Cardiac septum (tissue), 1 donor: ENCODE measurements at regions not wholly inside any gene's neighbourhood (a gene's known extent, or its start where the extent isn't known, plus 50 kb on each side); places are given as distances from the start of the nearest gene placed in this dataset.
"Not testable (repeated sequence)": the region's sequence is repeated elsewhere in the genome, so short reads cannot be mapped to it uniquely, and the experiment has no call there.

ENCODE experiments used
- DNase-seq: peaks from one replicate; pipeline ENCODE4 v3.0.0-alpha.2; 2020; ENCODE audit warnings: low spot score
- intact Hi-C: fragments of 100-400 bp; cut with DNase I; formaldehyde crosslinking; loops from one replicate; pipeline ENCODE4 v1.14.0; 2022
- donor health status: DM: no; HTN: no; CAD: no.

DNA sequence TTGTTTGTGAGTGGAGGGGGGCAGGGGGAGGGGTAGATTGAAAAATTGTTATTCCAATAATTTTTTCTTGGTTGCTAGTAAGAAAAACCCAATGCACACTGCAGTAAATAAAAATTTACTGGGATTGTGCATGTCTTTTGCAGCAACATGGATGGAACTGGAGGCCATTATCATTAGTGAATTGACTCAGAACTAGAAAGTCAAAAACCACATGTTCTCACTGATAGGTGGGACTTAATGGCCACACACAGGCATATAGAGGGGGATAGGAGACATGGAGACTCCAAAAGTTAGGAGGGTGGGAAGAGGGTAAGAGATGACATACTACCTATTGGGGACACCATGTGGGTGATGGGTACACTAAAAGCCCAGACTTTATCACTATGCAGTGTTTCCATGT is 67.2 kb downstream of the BUB3 start:
- DNase-seq: no peak
- intact Hi-C loops: no loop called here

DNA sequence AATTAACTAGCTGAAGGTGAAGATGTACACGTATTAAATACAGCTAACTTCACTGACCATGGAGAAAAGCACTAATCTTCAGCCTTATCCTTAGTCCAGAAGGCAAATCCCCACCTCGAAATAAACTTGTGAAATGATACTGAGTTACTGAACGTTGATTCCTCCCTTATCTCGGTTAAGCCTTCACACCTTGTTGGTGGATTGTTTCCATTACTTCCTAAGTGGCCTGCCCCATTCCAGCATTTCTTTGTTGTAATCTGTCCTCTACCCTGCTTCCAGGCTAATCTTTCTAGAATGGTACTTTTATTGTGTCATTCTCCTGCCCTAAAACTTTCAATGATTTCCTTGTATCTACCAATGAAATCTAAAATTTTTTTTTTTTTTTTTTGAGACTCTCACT is 68.6 kb downstream of the BUB3 start:
- intact Hi-C loops: no loop called here
- DNase-seq: no peak

DNA sequence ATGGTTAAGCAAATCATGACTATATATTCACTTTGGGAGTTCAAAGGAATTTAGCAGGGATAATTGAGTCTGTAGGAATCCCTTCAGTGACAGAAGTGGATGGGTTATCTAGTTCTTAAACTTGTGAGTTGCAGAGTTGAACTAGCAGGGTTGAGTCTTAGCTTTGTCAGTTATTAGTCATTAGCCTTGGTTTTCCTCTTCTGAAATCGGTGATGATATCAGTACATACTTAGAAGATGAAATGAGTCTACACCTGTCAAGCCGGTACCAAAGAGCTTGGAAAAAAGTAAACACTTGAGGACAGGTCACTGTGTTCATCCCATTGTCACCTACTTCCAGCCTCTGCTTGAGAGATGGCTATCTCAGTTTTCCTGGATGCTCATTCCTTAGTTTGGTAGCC is 73.5 kb downstream of the BUB3 start:
- no peak for DNase-seq

DNA sequence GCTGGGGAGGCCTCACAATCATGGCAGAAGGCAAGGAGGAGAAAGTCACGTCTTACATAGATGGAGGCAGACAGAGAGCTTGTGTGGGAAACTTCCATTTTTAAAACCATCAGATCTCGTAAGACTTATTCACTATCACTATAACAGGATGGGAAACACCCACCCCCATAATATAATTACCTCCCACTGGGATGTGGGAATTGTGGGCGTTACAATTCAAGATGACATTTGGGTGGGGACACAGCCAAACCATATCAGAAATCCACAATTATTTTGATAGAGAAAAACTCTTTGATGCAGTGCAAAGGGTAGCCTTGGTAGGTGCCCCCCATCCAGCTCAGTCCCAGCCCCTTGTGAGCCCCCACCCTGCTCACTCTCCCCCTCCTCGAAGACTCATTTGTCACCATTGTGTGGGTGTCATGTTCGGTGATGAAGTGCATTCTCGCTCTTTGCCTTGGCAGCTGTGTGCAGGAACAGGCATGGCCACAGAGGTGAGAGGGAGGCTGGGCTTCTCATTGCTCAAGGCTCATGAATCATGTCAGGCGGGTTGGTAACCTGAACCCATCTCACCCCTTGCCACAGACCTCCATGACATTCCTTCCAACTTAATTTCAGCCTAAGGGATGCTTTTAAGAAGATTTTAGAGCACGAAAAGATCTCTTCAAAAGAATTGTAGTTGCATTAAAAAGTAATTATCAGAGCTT is 75.9 kb downstream of the BUB3 start:
- intact Hi-C loops: no loop called here
- DNase-seq: no peak

More for the DNA sequence above, 73.5 kb downstream of the BUB3 start:
- intact Hi-C loops: no loop called here

DNA sequence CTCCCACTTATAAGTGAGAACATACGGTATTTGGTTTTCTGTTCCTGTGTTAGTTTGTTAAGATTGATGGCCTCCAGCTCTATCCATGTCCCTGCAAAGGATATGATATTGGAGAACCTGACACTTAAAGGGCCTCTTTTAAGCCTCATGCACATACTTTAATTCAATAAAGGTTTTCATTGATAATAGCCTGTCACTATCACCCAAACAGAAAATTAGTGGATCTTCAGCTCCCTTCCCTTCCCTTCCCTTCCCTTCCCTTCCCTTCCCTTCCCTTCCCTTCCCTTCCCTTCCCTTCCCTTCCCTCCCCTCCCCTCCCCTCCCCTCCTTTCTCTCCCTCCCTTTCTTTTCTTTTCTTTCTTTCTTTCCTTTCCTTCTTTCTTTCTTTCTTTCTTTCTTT is 78.7 kb downstream of the BUB3 start:
- intact Hi-C loops: not testable (repeated sequence)

DNA sequence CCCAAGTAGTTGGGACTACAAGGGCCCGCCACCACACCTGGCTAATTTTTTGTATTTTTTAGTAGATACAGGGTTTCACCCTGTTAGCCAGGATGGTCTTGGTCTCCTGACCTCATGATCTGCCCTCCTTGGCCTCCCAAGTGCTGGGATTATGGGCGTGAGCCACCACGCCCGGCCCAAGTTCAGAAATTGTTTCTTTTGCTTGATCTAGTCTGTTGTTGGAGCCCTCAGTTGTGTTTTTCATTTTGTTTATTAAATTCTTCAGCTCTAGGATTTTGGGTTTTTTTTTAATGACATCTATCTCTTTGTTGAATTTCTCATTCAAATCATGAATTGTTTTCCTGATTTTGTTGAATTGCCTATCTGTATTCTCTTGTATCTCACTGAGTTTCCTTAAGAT is 80.8 kb downstream of the BUB3 start:
- DNase-seq, intact Hi-C loops: not testable (repeated sequence)

More for the DNA sequence above, 78.7 kb downstream of the BUB3 start:
- not testable (repeated sequence) for DNase-seq

DNA sequence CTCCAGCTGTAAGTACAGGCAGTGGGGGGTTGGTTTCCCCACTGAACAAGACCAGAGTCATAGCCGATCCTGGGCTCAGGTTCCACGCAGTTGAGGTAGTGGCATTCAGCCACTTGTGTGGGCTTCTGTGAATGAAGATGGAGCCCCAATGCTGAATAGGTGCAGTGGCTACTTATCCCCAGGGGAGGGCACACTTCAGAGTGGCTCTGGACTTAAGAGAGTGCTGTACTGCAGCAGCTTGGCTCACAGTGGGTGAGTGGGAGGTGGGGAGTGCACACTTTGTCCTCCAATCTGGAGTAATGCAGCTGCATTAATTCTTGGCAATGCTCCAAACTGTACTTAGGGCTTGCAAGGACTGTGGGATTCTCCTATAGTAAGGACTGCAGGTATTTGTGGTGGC is 81.9 kb downstream of the BUB3 start:
- peak; percentile 15 for DNase-seq
- intact Hi-C loops: no loop called here

DNA sequence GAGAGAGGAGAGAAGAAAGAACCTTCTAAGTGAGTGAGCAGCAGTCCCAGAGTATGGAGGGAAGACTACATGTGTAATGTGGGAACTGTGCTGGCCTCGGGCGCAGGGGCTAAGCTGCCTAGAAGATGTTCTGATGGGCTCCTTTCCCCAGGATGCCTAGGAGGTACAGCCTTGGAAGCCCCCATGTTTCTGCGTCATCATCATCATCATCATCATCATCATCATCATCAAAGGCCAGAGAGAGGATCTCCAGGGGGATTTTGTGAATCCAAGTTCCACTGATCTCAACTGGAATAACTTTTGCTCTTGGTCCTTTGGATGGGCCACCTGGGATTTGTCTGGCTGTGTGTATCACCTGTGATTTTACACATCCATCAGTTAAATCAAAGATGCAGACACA is 86.0 kb downstream of the BUB3 start:
- intact Hi-C loops: no loop called here

DNA sequence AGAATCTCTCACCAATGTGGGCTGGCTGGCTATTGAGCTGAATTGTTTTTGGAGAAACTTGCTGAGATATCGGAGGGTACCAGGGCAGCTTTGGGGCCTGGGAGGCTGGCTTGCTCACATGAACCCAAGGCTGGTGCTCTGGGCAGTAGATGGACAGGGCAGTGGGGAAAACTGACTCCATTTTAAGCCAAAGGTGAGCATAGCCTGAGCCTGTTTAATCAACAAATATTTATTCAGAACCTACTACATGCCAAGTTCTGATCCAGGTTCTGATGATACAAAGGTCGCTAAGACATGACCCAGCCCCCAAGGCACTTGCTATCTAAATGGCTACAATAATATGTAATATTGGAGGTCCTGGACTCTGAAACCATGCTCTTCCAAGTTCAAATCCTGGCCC is 86.6 kb downstream of the BUB3 start:
- no peak for DNase-seq
- intact Hi-C loops: no loop called here

More for the DNA sequence above, 86.0 kb downstream of the BUB3 start:
- DNase-seq: no peak

DNA sequence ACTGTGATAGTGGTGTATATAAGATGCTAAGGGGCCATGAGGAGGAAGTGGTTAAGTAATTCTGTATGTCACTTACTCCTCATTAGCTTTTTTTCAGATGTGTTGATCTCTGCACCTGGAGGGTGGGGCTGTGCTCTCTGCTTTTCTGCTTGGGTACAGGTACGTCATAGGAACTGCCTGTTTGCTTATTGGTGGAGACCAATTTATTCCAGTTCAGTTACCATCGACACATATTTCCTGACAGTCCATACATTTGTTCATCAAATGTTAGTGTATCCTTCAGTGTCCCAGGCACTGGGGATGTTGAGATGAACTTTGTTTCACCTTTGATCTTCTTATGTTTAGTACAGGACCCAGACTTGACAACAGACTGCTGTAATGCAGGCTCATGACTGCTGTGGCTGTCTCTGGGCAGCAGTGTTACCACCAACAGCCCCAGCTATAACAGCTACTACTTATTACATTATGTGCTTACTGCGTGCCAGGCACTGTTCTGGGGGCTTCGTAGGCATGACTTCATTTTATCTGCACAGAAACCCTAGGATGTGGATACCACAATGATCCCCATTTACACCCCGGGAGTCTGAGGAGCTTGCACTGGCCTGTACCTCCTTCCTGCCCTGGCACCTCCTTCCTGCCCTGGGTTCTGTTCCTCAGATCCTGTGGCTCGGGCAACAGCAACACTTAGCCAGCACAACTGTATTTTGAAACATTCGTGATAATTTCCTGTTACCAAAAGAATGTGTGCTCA is 87.4 kb downstream of the BUB3 start:
- intact Hi-C loops: no loop called here
- DNase-seq: no peak

DNA sequence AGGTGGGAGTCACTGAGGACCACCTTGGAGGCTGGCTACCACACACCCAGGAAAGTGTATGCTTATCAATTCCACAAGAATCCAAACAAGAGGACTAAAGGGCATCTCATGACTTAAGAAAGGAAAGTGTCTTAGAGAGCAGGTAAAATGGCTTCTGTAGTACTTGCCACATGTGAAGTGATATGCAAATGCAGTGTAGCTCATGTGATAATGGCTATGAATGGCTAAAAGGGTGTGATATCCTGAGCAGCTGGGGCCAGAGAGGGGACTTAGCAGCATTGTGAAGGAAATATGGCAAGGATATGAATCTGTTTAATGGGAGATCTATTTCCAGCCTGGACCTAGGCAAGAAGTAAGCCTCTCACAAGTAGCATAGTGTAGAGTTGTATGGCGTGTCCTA is 90.5 kb downstream of the BUB3 start:
- no peak for DNase-seq
- intact Hi-C loops: no loop called here

DNA sequence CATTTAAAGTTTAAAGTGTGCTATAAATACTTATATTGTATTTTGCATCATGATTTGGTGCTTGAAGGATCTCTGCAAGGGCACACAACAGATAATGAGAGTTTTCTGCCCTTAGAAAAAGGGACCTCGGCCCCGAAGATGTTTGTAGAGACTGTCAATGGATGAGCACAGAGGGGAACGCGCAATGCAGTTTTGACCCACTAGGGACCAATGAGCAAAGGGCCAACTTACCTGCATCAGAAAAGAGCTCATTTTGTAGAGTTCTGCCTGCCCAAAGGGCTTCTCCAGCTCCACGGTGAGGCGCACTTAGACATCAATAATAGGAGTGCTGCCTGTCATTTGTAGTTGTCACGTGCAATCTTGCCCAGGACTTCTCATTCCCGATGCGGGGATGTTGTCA is 91.1 kb downstream of the BUB3 start:
- intact Hi-C loops: no loop called here
- no peak for DNase-seq

DNA sequence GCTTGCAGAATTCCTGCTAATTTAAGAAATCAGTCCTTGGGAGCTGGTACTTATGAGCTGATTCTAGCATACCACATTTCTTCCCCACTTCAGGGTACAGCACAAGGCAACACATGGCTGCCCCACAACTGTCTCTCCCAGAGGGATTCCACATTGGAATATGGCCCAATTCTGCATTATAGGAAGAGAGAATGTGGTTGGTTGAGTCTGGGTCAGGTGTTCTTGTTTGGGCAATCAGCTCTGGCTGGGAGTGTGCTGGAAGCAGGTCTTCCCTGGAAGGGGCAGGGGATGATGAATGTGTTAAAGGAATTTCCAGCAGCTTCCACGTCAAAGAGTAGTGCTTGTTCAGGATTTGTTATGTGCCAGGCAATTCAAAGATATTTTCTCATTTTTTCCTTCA is 95.7 kb downstream of the BUB3 start:
- intact Hi-C loops: no loop called here
- no peak for DNase-seq

DNA sequence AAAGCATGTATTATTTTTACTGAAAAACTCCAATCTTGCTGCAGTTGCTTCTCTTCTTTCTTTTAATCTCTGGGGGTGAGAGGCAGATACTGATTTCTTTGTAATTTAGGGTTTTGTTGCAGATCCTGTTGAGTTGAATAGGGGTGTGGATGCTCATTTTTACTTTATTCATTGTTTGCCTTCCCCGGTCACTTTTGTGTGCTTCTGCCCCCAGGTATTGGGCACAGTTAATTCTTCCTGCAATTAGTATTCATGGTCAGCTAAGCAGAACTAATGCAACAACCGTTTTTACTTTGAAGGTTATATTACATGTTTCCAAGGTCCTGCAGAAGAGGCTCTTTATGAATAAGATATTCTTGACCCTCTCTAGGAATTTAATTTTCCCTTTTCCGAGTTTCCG is 96.4 kb downstream of the BUB3 start:
- no peak for DNase-seq
- intact Hi-C loops: no loop called here

DNA sequence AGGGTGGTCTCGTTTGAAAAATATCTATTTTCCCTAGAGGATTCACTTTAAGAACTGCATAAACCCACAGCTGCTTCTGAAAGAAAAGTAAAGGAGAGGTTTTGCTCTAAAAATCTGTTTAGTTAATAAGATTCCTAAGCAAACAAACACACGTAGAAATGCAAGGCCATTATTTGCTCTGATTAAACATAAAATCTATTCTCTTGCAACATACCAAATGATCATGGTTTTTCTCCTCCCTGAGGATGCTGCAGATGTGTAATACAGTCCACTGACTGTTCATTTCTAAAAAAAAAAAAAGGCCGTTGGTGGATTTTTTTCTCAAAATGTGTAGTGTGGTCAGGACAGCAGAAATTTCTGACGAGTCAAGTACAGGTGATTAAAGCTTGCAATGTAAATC is 98.6 kb downstream of the BUB3 start:
- intact Hi-C loops: no loop called here
- no peak for DNase-seq

DNA sequence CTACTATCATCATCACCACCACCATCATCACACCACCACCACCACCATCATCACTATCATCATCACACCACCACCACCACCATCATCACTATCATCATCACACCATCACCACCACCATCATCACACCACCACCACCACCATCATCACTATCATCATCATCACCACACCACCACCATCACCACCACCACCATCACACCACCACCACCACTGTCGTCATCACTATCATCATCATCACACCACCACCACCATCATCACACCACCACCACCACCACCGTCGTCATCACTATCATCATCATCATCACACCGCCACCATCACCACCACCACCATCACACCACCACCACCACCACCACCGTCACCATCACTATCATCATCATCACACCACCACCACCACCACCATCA is 100.1 kb downstream of the BUB3 start:
- DNase-seq, intact Hi-C loops: not testable (repeated sequence)

DNA sequence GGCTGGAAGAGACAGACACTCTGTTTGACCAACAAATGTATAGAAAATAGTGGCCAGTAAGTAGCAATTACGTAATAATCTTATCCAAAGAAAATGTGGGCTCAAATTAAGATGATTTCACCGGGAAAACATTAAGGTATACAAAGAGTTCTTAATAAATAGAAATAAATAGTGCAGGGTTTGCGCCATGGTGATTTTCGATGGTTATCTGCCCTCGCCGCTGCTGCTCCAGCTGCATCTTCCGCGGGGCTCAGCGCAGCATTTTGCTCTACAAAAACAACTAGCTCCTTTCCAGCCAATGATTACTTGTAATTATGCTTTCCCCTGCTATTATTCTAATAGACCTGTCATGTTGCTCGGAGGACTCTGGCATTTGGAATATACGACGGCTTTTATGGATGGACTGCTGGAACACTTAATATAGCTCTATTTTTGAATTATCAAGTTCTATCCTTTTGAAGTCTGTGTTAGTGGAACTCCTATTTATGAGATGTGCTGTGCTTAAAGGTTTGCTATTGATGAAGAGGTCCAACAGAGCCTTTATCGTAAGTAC is 103.8 kb downstream of the BUB3 start:
- DNase-seq: no peak
- intact Hi-C loops: no loop called here

DNA sequence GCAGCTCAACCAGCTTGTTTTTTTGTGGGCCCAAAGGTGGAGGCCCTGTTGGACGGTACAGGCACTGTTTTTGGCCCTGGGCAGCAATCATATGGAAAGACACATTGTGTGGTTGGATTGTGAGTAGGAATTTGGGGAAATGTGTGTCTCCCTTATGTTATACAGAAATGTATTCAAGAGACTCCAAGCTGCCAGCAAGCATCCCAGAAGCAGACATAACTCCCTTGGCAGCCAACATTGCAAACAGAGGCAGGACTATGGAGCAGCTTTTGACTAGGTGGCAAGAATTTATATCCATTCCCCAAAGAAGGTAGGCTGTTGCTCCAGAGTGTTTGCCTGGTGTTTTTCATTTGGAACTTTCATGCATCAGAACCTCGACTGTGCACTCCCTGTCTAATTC is 104.9 kb downstream of the BUB3 start:
- intact Hi-C loops: no loop called here
- no peak for DNase-seq

DNA sequence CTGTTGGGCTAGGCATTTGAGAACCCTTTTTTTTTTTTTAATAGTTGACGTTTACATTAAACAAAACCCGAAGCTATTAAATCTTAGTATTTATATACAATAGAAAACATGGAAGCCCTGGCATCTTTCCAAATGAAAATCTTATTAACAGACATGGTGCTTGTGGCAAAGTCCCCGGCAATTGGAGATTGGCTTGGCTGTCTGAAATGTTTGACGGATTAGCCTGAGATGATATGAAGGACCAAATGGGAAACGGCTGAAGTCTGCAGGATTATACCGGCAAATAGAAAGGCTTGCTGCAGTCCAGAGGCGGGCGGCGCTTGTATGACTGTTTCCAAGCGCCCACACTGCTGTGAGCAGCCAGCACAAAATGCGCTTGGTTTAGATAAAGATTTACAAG is 105.6 kb downstream of the BUB3 start:
- DNase-seq: no peak
- intact Hi-C loops: no loop called here

DNA sequence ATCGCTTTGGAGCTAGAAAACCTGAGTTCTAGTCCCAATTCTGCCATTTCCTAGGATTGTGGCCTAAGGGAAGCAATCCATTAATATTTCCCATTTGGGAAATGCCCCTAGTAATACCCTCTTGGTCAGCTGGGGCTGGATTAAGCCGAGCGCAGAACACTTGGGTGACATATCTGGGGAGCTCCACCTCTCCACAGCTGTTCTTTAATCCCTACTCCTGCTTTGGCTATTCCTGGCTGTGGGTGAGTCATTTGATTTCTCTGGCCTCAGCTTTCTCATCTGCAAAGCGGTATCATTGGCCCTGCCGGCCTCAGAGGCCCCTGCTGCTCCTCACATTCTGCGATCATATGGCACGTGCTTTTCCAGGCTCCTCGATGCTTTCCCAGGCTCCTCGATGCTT is 108.3 kb downstream of the BUB3 start:
- DNase-seq: no peak
- intact Hi-C loops: no loop called here

DNA sequence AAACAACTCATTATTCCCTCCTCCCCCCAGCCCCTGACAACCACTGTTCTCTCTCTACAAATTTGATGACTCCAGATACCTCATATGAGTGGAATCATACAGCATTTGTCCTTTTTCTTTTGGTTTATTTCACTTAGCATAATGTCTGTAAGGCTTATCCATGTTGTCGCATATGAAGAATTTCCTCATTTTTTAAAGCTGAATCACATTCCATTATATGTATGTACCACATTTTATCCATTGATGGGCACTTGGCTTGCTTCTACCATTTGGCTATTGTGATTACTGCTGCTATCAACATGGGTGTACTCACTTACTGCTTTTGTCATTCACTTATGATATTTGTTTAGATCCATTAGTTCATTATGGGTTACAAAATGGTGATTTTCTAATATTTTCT is 112.8 kb downstream of the BUB3 start:
- no peak for DNase-seq

More for the DNA sequence above, 112.8 kb downstream of the BUB3 start:
- intact Hi-C loops: no loop called here
